GM18508 (cell line): ENCODE measurements at regions not wholly inside any gene's neighbourhood (a gene's known extent, or its start where the extent isn't known, plus 50 kb on each side); places are given as distances from the start of the nearest gene placed in this dataset.

Experiments used
- ATAC-seq: cut with Tn5 transposase; IDR thresholded peaks from one replicate; pipeline ENCODE4 v1.9.1; 2021; ENCODE audit warnings: moderate number of reproducible peaks; ENCODE audit not compliant: insufficient read depth, unreplicated experiment

DNA sequence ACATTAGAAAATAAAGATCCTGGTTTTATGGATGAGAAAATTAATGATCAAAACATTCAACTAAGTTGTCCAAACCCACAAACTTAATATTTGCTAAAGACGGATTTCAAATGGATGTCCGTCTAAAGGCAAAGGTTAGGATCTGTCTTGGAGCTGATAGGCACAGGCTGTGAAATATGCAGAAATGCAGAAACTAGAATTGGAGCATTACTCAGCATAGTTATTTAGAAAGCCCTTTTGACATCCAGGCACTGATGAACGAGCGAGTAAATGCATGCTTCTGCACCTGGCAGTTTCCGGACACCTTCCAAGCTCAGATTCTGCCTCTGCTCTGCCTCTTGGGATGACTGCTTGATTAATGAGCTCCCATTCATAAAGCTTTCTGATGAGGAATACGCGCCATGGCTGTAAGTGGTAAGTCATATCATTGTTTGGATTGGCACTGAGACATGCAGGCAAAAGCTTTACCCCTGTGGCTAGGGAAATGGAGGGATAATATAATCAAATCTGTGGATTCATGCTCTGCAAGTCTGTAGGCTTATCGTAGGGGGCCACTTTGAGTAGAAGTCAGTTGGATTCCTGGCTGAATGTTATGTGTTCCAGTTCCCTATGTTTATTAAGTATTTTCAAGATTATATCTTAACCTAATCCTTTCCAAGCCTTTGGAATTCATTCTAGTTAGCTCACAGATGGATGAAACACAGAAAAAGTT lies 2176.3 kb upstream of the CELF4 start:
- ATAC-seq: no peak

DNA sequence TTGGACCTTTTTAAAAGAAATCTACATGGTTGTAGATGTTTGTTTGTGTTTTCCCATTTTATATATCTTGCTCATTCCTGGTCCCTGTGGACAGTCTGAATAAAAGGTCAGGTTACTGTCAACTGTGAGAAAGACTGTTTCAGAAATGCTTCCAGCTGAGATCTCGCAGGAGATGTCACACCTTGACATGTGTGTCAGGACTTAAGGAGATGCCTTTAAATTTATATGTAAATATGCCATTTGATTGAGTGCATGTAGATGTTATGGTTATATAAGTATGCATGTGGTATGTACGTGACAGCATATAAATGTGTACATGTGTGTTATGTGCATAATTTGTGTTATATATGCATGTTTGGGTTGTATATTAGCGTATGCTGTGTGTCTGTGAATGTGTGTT lies 2172.3 kb upstream of the CELF4 start:
- ATAC-seq: no peak

DNA sequence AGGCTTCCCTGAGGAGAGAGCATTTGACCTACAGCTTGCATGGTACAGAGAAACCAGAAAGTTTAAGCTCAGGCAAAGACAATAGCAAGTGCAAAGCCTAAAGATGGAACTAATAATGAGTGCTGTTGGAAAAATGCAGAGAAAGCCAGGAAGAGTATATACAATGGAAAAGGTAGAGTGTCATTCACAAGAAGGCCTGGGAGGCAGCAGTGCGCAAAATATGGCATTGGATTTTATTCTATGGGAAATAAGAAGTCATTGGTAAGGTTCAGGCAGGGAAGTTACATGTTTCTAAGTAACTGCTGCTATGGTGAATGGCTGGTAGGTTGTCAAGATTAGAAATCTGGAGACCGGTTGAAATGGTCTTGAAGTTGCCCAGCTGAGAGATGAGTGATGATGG lies 2167.3 kb upstream of the CELF4 start:
- no peak for ATAC-seq

DNA sequence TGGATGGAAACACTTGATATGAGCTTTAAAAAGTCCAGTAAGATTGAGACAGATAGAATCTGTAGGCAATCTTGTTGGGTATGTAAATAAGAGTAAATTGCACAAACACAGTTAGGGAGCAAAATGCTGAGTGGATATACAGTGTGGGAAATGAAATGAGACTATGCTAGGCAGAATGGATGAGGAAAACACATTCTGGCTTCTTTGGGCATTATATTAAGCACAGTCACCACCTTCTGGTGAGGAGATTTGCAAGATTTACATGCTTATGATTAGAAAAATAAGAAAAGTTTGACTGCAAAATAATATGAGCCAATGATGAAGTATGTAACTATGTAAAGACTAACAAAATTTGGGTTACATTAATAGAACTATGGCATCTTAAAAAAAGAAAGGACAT lies 2165.0 kb upstream of the CELF4 start:
- ATAC-seq: no peak

DNA sequence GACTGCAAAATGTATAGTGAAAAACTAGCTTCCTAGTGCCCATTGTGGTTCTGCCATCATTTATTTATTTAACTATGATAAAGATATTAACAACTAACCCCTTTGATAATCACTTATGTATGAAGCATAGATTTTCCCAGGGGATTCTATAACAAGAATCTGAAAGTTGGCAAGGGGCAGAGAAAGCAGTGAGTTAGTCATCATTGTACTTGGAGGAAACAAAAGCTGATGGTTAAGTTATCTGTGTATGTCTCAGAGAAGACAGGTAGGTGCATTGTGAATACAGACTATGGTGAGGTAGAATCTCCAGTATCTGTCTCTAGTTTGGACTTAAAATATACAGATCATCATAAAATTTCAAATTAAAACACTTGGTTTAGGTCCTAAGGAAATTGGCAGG lies 2159.1 kb upstream of the CELF4 start:
- ATAC-seq: no peak

DNA sequence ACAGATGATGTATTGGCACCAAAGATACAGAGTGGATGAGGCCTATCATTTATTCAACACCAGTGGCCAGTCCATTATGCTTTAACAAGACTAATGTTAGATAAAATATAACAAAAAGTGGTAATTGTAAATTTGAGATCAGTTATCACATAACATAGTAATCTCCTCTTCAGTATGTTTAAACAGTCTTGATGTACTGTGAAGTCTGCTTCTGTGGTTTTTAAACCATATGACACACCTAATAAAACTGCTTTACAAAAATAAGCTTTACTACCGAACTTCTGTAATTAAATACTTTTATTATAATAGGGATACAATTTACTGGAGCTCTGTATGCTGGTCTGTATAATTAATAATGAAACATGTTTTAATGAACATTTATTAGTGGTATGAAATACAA lies 2156.1 kb upstream of the CELF4 start:
- ATAC-seq: no peak

DNA sequence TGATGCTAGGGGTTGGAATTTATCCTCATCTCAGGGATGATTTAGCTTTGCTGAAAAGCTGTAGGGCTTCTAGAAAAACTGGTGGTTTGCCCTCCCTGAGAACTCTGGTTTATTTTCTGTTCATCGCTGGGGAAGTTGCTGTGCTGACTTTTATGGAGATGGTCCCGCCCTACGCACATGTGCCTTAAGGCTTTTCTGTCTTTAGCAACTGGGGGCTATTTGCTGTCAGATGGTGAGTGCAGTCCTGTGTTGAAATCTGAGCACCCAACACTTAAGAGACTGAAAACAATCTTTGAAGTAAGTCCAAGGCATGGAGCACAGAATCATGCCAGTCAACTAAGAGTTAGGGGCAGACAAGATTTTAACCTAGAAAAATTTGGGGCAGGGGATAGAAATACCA lies 2148.4 kb upstream of the CELF4 start:
- ATAC-seq: no peak

DNA sequence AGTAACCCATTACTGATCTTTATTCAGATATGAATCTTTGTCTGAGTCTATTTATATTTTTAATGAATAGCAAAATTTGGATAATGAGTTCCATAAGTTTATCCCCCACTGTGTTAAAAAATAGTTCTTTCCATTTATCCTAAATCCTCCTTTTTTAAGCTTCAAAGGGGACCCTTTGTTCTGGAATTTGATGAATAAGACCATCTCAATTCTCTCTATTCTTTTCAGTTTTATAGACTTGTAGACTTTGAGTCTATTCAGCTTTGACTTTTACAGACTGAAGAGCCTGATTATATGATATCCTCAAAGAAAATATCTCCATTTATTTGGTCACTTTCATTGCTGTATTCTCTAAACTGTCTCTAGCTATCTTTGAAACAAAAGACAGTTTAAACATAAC lies 2146.1 kb upstream of the CELF4 start:
- no peak for ATAC-seq

DNA sequence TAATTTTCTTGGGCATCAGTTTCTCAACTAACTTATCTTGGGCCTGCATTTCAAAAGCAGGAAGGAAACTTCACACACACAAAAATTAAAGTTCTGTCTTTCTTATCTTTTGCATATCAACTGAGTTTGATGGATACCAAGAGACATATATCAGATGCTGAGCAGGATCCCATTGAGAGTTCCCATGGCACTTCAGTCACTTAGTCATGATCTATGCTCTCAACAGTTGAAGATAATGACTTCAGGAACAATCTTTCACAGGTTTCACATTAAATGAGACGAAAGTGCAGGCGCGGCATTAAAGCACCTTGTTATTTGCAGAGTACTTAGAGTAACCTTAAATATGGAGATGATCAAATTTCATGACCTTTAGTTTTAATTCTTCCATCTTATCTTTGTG lies 2139.8 kb upstream of the CELF4 start:
- no peak for ATAC-seq

DNA sequence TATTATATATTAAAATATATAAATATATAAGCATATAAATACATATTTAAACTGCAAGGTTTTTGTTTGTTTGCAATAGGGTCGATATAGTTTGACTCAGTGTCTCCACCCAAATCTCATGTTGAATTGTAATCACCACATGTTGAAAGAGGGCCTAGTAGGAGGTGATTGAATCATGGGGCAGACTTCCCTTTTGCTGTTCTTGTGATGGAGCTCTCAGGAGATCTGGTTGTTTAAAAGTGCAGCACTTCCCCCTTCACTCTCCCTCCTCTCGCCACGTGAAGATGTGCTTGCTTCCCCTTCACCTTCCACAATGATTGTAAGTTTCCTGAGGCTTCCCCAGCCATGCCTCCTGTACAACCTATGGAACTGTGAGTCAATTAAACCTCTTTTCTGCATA lies 2137.3 kb upstream of the CELF4 start:
- no peak for ATAC-seq

DNA sequence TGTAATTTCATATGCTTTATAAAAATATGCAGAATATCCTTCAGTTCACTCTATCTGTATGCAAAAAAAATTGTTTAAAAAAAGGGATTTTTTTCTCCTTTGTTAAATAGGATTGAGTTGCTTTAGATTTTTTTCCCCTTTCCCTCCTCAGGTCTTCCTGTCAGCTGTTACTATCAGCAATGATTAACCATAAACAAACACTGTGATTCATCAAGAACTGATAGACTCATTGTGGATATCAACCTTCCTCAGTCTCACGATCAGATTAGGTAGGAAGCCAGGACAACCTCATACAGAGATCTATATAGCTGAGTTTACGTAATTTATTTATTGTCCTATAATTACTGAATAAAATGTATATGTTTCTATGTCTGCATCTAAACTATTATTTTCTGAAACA lies 2136.2 kb upstream of the CELF4 start:
- ATAC-seq: no peak

DNA sequence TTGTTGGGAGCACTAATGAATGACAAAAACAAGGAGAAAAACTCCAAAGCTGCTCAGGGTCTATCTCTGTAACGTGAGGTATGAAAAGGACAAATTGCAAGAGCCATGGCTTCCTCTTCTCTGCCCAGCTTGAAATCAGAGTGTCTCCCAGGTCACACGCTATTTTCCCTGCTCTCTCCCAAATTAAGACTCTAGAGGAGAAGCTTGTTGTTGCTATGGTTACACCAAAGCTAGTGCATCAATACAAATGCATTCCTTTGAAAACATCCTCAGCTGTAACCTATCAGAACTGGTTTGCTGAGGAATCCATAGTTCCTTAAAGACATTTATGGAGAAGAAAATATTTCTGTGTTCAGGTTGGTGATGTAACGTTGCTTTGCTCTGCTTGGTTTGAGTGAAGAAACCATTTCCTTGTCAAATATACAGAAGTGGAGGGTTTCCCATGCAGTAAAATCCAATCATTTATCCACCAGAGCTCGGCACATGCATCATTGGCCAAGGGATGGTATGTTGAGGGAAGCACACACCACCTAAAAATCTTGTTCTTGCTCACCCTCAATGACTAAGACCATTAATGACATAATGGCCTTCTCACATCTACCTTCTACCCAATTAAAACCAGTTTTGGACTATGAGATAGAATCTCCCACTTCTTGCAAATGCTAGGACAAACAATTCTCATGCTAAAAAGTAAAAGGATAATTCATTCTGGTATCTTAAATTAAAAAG lies 2135.6 kb upstream of the CELF4 start:
- ATAC-seq: no peak

DNA sequence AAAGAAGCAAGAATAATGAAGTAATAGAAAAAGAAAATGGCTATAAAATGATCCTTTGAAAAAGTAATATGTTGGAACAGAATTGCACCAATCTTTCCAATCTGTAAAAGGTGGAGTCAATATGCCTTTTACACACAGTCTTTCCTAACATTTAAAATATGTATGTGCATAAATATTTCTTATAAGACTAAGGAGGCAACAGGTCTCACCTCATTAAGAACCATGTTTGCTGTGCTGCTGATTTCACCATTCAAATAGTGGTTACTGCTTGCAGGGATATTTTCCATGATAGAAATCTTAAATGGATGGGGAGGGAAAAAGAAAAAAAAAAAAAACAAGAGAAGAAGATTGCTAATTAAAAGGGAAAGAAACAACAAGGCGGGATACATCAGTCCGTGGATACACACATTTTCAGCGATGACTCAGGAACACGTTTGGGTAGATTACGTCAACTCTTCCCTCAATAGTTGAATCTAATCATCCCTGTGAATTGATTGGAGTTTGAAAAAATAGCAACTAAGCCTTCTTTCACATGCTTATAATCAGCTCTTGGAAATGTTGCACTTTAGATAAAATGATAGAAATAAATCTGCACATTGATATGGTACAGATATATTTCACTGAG lies 2133.9 kb upstream of the CELF4 start:
- no peak for ATAC-seq

DNA sequence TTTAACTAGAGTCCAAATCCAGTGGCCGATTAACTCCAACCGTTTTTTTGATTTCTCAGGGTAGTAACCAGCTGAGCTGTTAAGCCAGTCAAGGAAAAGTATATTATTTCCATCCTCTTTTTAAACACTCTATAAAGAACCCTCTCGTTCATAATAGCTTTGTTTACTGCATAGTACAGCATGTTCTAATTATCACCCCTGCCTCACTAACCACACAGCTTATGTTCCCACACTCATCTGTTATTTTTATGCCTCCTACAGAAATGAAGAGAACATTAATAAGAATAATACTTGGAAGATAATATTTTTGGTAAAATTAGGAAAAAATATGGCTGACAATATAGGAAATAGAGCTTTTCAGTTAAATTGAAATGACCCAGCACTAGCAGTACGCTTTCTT lies 2132.8 kb upstream of the CELF4 start:
- no peak for ATAC-seq

DNA sequence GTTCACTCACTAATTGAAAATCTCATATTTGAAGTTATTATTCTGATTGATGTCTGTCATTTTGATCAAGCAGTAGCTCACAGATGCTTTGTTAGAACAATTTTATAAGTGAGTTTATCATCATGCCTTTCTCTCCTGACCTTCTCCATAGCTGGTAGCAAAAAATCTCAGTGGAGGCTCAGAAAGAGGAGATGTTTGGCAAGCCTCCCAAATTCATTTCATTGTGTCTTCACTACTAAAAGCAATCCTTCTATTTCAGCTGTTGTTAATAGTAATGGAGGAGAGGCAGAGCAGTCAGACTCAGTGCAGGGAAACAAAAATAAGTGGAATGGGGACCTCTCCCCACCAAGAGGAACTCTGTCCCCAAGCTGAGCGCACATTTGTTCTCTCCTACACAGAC lies 2127.8 kb upstream of the CELF4 start:
- ATAC-seq: no peak

DNA sequence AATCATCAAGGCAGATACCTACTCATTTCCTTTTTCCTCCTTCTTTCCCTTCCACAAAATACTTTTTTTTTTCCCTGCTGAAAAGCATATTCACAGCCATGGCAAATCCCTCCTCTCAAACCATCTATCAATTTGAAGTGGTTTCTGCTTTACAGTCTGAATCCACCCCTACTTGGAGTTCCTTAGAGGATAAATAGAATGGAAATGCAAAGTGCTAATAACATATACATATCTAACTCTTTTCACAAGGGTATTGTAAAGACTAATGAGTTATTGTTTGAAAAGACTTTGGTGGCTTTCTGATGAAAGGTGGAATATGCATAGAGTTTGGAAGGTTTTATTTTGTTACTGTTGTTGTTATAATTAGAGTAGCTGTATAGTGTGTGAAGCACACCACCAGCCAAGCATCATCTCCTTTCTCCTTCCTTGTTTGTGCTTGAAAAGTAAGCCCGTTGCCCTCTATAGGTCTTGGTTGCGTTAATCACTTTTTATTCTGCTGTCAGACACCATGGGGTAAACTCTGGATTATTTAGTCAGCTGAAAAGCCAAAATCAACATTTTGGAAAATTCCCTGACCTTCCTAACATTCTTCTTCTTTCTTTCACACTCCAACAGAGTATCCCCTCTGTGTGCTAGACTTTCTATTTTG lies 2126.9 kb upstream of the CELF4 start:
- ATAC-seq: no peak

DNA sequence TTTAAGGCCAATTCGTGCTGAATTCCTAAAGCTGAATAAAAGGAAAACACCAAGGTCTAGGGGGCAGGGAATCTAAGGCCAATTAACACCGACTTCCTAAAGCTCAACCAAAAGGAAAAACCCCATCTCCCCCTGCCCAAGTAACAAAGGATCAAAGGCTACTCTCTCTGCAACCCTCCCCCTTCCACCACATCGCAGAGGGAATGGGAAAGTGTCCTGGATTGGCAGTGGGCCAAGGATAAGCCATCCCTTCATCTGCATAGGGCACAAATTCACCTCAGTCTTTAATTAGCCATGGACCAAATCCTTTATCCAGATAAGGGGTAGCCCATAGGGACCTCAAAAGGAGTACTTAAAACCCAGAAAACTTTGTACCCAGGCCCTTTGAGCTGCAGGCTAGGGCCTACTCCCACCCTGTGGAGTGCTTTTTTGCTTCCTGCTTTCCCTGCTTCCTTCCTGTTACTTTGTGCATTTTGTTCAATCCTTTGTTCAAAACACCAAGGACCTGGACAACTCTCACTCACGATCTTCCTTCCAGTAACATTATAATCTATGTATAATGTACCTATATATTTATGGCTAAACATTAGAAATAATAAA lies 2119.8 kb upstream of the CELF4 start:
- ATAC-seq: no peak

DNA sequence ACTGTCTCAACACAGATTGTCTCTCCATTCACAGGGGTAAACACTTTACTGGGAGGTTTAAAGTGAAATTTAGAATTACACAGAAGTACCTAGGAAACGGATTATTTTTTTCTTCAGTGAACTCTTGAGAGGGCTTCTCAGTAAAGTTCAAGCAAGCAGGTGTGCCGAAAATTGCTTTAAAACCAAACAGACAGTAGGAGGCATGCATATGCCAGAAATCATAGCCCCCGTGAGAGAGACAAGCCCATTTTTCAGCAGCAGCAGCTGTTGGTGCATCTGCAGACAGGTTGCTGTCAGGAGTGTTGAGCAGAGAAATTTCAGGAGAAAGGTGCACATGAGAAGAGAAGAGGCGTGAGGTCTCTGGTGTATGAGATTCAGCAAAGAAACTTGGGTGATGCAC lies 2115.5 kb upstream of the CELF4 start:
- ATAC-seq: no peak

DNA sequence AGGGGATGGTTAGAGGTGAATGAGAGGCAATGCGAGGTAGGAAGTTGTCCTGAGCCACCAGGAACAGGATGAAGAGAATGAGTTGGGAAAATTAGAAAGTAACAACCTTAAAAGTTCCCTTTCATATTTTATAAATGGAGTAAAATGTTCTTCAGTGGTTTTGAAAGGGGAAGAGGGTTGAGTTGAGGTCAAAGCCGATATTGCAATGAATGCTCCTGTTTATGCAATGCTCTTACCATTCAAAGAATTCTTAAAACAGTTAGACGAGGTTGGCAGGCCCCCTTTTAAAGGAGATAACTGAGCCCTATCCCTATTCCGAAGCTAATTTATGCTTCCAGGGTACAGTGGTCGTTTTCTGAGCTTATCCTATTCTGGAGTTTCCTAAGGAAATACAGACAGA lies 2110.3 kb upstream of the CELF4 start:
- no peak for ATAC-seq

DNA sequence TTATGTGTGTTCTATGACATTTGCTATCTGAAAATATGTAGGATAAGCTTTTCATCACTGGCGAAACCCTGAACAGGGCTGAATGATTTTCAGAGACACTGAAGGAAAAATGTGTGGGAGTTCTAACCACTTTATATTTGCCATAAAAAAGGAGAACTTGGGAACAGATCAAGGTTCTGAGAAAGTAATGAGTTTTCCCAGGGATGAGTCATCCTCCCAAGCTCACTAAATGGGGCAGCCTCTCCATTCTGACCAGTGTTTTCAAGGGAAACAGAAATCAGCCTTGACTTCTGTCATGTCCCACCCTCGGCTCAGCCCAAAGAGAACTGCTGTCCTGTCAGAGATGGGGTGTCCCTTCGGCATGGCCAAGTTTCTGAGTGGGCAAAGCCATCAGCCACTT lies 2109.8 kb upstream of the CELF4 start:
- no peak for ATAC-seq

DNA sequence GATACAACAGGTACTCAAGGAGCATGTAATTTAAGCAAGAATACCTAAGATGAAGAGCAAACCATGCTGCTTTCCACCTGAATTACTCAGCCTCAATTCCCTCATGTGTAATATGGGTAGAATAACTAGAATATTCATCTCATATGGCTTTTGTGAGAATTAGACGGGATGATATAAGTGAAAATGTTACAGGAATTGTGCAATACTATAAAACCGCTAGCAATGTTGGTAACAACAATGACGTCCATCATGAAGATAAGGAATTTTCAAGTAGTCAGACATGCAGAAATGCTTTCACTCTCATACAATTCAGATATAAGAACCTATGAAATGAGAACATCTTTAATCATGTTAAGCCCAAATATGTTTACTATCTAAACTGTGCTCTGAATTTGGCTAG lies 2106.6 kb upstream of the CELF4 start:
- ATAC-seq: no peak
